Neural cell (in vitro differentiated cells): ENCODE measurements at regions not wholly inside any gene's neighbourhood (a gene's known extent, or its start where the extent isn't known, plus 50 kb on each side); places are given as distances from the start of the nearest gene placed in this dataset.

Source experiments
- EP300 ChIP-seq: fragments of 450-650 bp; conservative IDR thresholded peaks from 2 replicates; pipeline ENCODE4 v1.6.1; 2014; ENCODE audit warnings: antibody characterized with exemption, mild to moderate bottlenecking, moderate library complexity; ENCODE audit not compliant: poor library complexity, severe bottlenecking
- EZH2 ChIP-seq: fragments of 200-600, 300-800 bp; shearing (Covaris generic), sonication (generic); IDR thresholded peaks from 2 replicates; pipeline ENCODE4 v1.6.1; 2014; ENCODE audit warnings: antibody characterized with exemption, low read length, borderline replicate concordance, mild to moderate bottlenecking; ENCODE audit not compliant: insufficient read depth, poor library complexity, severe bottlenecking
- POLR2AphosphoS5 ChIP-seq: IDR thresholded peaks from 2 replicates; pipeline ENCODE4 v1.6.1; 2012
- RAD21 ChIP-seq: fragments of 450-650 bp; conservative IDR thresholded peaks from 2 replicates; pipeline ENCODE4 v1.6.1; 2014; ENCODE audit warnings: antibody characterized with exemption, mild to moderate bottlenecking, moderate library complexity
- TF ChIP-seq, protein P1 (sequence below): fragments of 450-650 bp; IDR thresholded peaks from 2 replicates; pipeline ENCODE4 v1.5.1; 2014; ENCODE audit warnings: antibody characterized with exemption, mild to moderate bottlenecking, moderate library complexity; ENCODE audit not compliant: poor library complexity, severe bottlenecking
- TF ChIP-seq, protein P2 (sequence below): IDR thresholded peaks from 2 replicates; pipeline ENCODE4 v1.6.1; 2012; ENCODE audit warnings: borderline replicate concordance

- no peak for TF ChIP-seq EP300
- TF ChIP-seq, protein P1, sequence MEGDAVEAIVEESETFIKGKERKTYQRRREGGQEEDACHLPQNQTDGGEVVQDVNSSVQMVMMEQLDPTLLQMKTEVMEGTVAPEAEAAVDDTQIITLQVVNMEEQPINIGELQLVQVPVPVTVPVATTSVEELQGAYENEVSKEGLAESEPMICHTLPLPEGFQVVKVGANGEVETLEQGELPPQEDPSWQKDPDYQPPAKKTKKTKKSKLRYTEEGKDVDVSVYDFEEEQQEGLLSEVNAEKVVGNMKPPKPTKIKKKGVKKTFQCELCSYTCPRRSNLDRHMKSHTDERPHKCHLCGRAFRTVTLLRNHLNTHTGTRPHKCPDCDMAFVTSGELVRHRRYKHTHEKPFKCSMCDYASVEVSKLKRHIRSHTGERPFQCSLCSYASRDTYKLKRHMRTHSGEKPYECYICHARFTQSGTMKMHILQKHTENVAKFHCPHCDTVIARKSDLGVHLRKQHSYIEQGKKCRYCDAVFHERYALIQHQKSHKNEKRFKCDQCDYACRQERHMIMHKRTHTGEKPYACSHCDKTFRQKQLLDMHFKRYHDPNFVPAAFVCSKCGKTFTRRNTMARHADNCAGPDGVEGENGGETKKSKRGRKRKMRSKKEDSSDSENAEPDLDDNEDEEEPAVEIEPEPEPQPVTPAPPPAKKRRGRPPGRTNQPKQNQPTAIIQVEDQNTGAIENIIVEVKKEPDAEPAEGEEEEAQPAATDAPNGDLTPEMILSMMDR, result no peak
- TF ChIP-seq RAD21, result no peak
- TF ChIP-seq, protein P2, sequence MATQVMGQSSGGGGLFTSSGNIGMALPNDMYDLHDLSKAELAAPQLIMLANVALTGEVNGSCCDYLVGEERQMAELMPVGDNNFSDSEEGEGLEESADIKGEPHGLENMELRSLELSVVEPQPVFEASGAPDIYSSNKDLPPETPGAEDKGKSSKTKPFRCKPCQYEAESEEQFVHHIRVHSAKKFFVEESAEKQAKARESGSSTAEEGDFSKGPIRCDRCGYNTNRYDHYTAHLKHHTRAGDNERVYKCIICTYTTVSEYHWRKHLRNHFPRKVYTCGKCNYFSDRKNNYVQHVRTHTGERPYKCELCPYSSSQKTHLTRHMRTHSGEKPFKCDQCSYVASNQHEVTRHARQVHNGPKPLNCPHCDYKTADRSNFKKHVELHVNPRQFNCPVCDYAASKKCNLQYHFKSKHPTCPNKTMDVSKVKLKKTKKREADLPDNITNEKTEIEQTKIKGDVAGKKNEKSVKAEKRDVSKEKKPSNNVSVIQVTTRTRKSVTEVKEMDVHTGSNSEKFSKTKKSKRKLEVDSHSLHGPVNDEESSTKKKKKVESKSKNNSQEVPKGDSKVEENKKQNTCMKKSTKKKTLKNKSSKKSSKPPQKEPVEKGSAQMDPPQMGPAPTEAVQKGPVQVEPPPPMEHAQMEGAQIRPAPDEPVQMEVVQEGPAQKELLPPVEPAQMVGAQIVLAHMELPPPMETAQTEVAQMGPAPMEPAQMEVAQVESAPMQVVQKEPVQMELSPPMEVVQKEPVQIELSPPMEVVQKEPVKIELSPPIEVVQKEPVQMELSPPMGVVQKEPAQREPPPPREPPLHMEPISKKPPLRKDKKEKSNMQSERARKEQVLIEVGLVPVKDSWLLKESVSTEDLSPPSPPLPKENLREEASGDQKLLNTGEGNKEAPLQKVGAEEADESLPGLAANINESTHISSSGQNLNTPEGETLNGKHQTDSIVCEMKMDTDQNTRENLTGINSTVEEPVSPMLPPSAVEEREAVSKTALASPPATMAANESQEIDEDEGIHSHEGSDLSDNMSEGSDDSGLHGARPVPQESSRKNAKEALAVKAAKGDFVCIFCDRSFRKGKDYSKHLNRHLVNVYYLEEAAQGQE, result no peak
- TF ChIP-seq EZH2, result no peak
- TF ChIP-seq POLR2AphosphoS5, result no peak
Measured at GRCh38 chr18:76057386-76057785, 437.7 kb downstream of the ZNF516 start.
